ENCODE measurements at regions not wholly inside any gene's neighbourhood (a gene's known extent, or its start where the extent isn't known, plus 50 kb on each side); places are given as distances from the start of the nearest gene placed in this dataset.

GRCh38 chr12:5140190-5140589 lies 96.5 kb downstream of the KCNA5 start:
- Histone ChIP-seq H3K79me2 (ENCODE audit: insufficient read depth, low read length) (no peaks in the 10 kb centered on the region), H3K9me3 (ENCODE audit: low read depth, low read length) (no peaks in the 10 kb centered on the region), H2AFZ (ENCODE audit: low read length) (no peak overlapping the region), H3K4me2 (ENCODE audit: insufficient read depth, low read length) (no peak overlapping the region), H3K36me3 (ENCODE audit: insufficient read depth, low read length) (no peaks in the 10 kb centered on the region), H3K4me3 (ENCODE audit: insufficient read depth, low read length) (no peak overlapping the region), H3K27ac (ENCODE audit: low read depth, low read length) (no peak overlapping the region), H4K20me1 (ENCODE audit: insufficient read depth, low read length) (no peaks in the 10 kb centered on the region), H3K27me3 (ENCODE audit: insufficient read depth, low read length) (no peaks in the 10 kb centered on the region), H3K4me1 (ENCODE audit: insufficient read depth, low read length) (no peaks in the 10 kb centered on the region)
- TF ChIP-seq, protein P1, sequence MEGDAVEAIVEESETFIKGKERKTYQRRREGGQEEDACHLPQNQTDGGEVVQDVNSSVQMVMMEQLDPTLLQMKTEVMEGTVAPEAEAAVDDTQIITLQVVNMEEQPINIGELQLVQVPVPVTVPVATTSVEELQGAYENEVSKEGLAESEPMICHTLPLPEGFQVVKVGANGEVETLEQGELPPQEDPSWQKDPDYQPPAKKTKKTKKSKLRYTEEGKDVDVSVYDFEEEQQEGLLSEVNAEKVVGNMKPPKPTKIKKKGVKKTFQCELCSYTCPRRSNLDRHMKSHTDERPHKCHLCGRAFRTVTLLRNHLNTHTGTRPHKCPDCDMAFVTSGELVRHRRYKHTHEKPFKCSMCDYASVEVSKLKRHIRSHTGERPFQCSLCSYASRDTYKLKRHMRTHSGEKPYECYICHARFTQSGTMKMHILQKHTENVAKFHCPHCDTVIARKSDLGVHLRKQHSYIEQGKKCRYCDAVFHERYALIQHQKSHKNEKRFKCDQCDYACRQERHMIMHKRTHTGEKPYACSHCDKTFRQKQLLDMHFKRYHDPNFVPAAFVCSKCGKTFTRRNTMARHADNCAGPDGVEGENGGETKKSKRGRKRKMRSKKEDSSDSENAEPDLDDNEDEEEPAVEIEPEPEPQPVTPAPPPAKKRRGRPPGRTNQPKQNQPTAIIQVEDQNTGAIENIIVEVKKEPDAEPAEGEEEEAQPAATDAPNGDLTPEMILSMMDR (IDR thresholded peaks at IDR 0.05; ENCODE audit: extremely low read depth, low read depth, low read length): no peak
- DNase-seq (ENCODE audit: insufficient read length, low spot score, missing footprints): no peak

GRCh38 chr12:5148880-5149279 lies 105.2 kb downstream of the KCNA5 start:
- Histone ChIP-seq H3K27ac (ENCODE audit: low read depth, low read length) (no peak overlapping the region), H3K4me1 (ENCODE audit: insufficient read depth, low read length) (no peaks in the 10 kb centered on the region), H3K27me3 (ENCODE audit: insufficient read depth, low read length) (no peaks in the 10 kb centered on the region), H3K4me2 (ENCODE audit: insufficient read depth, low read length) (no peak overlapping the region), H3K79me2 (ENCODE audit: insufficient read depth, low read length) (no peaks in the 10 kb centered on the region), H2AFZ (ENCODE audit: low read length) (no peak overlapping the region), H4K20me1 (ENCODE audit: insufficient read depth, low read length) (no peaks in the 10 kb centered on the region), H3K9me3 (ENCODE audit: low read depth, low read length) (no peaks in the 10 kb centered on the region), H3K4me3 (ENCODE audit: insufficient read depth, low read length) (no peak overlapping the region), H3K36me3 (ENCODE audit: insufficient read depth, low read length) (no peaks in the 10 kb centered on the region)
- TF ChIP-seq, protein P1 (IDR thresholded peaks at IDR 0.05; ENCODE audit: extremely low read depth, low read depth, low read length): no peak
- no peak for DNase-seq (ENCODE audit: insufficient read length, low spot score, missing footprints)

DNA sequence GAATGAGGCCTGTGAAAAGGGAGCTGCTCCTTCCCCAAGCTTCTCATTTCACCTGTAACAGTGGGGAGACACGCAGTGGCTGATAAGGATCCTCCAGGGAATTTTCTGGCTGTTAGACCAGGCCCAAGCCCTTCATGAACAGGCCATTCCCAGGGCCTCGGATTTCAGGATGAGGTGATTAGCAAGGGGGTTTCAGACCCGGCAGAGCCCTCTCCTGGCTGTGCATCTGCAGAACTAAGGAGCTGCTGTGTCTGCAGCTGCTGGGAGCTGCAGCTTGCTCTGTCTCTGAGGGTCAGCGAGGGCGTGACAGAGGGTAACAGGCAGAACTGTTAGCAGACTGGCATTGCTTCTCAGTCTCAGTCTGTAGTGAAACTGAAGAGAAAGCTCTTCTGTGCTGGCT lies 110.4 kb downstream of the KCNA5 start:
- H3K27ac ChIP-seq (ENCODE audit: low read depth, low read length): no peak overlapping the region
- no peak overlapping the region for H3K4me3 ChIP-seq (ENCODE audit: insufficient read depth, low read length)
- H3K27me3 ChIP-seq (ENCODE audit: insufficient read depth, low read length): no peaks in the 10 kb centered on the region
- H3K9me3 ChIP-seq (ENCODE audit: low read depth, low read length): no peaks in the 10 kb centered on the region
- no peaks in the 10 kb centered on the region for H3K36me3 ChIP-seq (ENCODE audit: insufficient read depth, low read length)
- TF ChIP-seq, protein P1 (IDR thresholded peaks at IDR 0.05; ENCODE audit: extremely low read depth, low read depth, low read length): no peak
- H3K4me2 ChIP-seq (ENCODE audit: insufficient read depth, low read length): no peak overlapping the region
- no peaks in the 10 kb centered on the region for H3K79me2 ChIP-seq (ENCODE audit: insufficient read depth, low read length)
- no peaks in the 10 kb centered on the region for H4K20me1 ChIP-seq (ENCODE audit: insufficient read depth, low read length)
- H3K4me1 ChIP-seq (ENCODE audit: insufficient read depth, low read length): no peaks in the 10 kb centered on the region
- H2AFZ ChIP-seq (ENCODE audit: low read length): no peak overlapping the region
- DNase-seq (ENCODE audit: insufficient read length, low spot score, missing footprints): no peak

- H4K20me1 ChIP-seq (ENCODE audit: insufficient read depth, low read length): no peaks in the 10 kb centered on the region
- H3K36me3 ChIP-seq (ENCODE audit: insufficient read depth, low read length): no peaks in the 10 kb centered on the region
- DNase-seq (ENCODE audit: insufficient read length, low spot score, missing footprints): no peak
- H3K4me3 ChIP-seq (ENCODE audit: insufficient read depth, low read length): no peak overlapping the region
- no peaks in the 10 kb centered on the region for H3K9me3 ChIP-seq (ENCODE audit: low read depth, low read length)
- H3K4me2 ChIP-seq (ENCODE audit: insufficient read depth, low read length): no peak overlapping the region
- no peaks in the 10 kb centered on the region for H3K4me1 ChIP-seq (ENCODE audit: insufficient read depth, low read length)
- H2AFZ ChIP-seq (ENCODE audit: low read length): no peak overlapping the region
- H3K79me2 ChIP-seq (ENCODE audit: insufficient read depth, low read length): no peaks in the 10 kb centered on the region
- no peaks in the 10 kb centered on the region for H3K27me3 ChIP-seq (ENCODE audit: insufficient read depth, low read length)
- H3K27ac ChIP-seq (ENCODE audit: low read depth, low read length): no peak overlapping the region
- TF ChIP-seq, protein P1 (IDR thresholded peaks at IDR 0.05; ENCODE audit: extremely low read depth, low read depth, low read length): no peak
These were observed 112.2 kb downstream of the KCNA5 start for GRCh38 chr12:5155866-5156265.

Data from osteoblast (primary cell).